DND-41 (cell line): ENCODE measurements at regions not wholly inside any gene's neighbourhood (a gene's known extent, or its start where the extent isn't known, plus 50 kb on each side); places are given as distances from the start of the nearest gene placed in this dataset.

Experiments
- ATAC-seq: fragments of 200-7000 bp; cut with Tn5 transposase; 3 replicates; pipeline ENCODE4 v1.9.1; 2021; ENCODE audit warnings: low read depth; ENCODE audit not compliant: insufficient read depth
- DNase-seq: peaks from one replicate; pipeline ENCODE4 v3.0.0-alpha.2; 2020
- H2AFZ ChIP-seq: 2 replicates; pipeline ENCODE4 v1.6.0; 2012; ENCODE audit warnings: low read depth, low read length
- H3K27ac ChIP-seq: 2 replicates; pipeline ENCODE4 v1.5.1; 2012; ENCODE audit warnings: low read length, inconsistent platforms
- H3K27me3 ChIP-seq: fragments of 200-600 bp; sonication (generic); 2 replicates; pipeline ENCODE4 v1.6.0; 2012; ENCODE audit warnings: low read length, mild to moderate bottlenecking, inconsistent platforms; ENCODE audit not compliant: insufficient read depth, poor library complexity
- H3K36me3 ChIP-seq: 2 replicates; pipeline ENCODE4 v1.5.1; 2012; ENCODE audit warnings: low read length, inconsistent platforms; ENCODE audit not compliant: insufficient read depth
- H3K4me1 ChIP-seq: 2 replicates; pipeline ENCODE4 v1.5.1; 2012; ENCODE audit warnings: mild to moderate bottlenecking, low read length; ENCODE audit not compliant: insufficient read depth
- H3K4me2 ChIP-seq: 2 replicates; pipeline ENCODE4 v1.6.0; 2012; ENCODE audit warnings: mild to moderate bottlenecking, moderate library complexity, low read length, inconsistent platforms; ENCODE audit not compliant: insufficient read depth
- H3K4me3 ChIP-seq, 2 experiments: fragments of 200-600 bp in 1 of 2; shearing (Covaris generic) in 1 of 2; 2 replicates each; pipeline ENCODE4 v1.5.1; 2012 to 2016; ENCODE audit warnings: inconsistent platforms in 2 of 2, low read length in 2 of 2, mild to moderate bottlenecking in 2 of 2, low read depth in 1 of 2, moderate library complexity in 1 of 2
- H3K79me2 ChIP-seq: 2 replicates; pipeline ENCODE4 v1.6.0; 2012; ENCODE audit warnings: low read length, inconsistent platforms; ENCODE audit not compliant: insufficient read depth
- H3K9ac ChIP-seq: 2 replicates; pipeline ENCODE4 v1.6.0; 2012; ENCODE audit warnings: low read depth, mild to moderate bottlenecking, inconsistent platforms, low read length, moderate library complexity
- H3K9me3 ChIP-seq: 2 replicates; pipeline ENCODE4 v1.5.1; 2012; ENCODE audit warnings: low read length, moderate library complexity, mild to moderate bottlenecking, inconsistent platforms; ENCODE audit not compliant: insufficient read depth, severe bottlenecking
- H4K20me1 ChIP-seq: 2 replicates; pipeline ENCODE4 v1.6.0; 2012; ENCODE audit warnings: low read length; ENCODE audit not compliant: insufficient read depth
- EZH2 ChIP-seq: IDR thresholded peaks from 3 replicates; pipeline ENCODE4 v1.6.1; 2012; ENCODE audit warnings: borderline replicate concordance, low read depth, mild to moderate bottlenecking, moderate library complexity, low read length, inconsistent platforms; ENCODE audit not compliant: severe bottlenecking
- TF ChIP-seq, protein P1 (sequence below): IDR thresholded peaks from 2 replicates; pipeline ENCODE4 v1.5.1; 2012; ENCODE audit warnings: borderline replicate concordance, low read length, moderate library complexity, mild to moderate bottlenecking; ENCODE audit not compliant: poor library complexity, severe bottlenecking; ENCODE audit errors: extremely low read depth

DNA sequence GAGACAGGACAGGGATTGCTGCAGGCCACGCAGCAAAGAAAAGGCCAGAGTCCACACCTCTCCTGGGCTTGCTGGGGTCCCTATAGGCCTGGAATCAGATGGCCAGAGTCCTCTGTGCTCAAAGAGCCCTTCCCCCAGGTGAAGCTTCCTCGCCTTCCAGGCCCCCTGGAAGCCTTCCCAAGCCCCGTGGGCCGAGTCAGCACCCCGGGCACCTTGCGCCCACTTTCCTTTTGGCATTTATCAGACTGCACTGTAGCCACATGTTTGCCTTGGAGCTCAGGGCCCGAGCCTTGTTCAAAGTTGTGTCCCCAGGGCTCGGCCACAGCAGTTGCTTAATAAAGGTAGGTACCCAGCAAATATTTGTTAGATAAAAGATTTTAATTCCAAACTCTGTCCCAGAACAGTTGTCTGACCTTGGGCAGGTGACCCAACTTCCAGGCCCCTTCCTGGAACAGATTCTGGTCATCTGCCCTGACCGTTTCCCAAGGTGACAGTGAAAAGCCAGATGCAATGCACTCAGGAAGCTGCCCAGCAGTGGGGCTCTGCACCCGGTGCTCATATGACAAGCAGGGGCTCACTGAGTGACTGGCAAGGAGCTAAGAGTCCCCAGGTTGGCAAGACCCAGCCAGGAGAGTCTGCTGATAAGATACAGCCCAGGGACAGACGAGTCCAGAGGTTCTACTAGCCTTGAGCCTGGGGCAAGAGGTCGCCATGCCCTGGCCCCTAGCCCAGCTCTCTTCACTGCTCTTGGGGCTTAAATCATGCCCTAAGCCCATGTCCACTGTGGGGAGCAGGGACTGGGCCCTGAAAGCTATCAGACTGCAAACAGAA is 81.2 kb downstream of the PITPNM2 start:
- Histone ChIP-seq H3K36me3 (no peaks in the 10 kb centered on the region), H3K4me1 (no peaks in the 10 kb centered on the region), H4K20me1 (no peaks in the 10 kb centered on the region), H3K4me3 (no peak overlapping the region), H2AFZ (no peak overlapping the region), H3K9ac (no peak overlapping the region), H3K27me3 (peaks cover 16% of the 10 kb centered on the region), H3K4me2 (no peak overlapping the region), H3K79me2 (no peaks in the 10 kb centered on the region), H3K27ac (no peak overlapping the region), H3K9me3 (no peaks in the 10 kb centered on the region)
- TF ChIP-seq, protein P1, sequence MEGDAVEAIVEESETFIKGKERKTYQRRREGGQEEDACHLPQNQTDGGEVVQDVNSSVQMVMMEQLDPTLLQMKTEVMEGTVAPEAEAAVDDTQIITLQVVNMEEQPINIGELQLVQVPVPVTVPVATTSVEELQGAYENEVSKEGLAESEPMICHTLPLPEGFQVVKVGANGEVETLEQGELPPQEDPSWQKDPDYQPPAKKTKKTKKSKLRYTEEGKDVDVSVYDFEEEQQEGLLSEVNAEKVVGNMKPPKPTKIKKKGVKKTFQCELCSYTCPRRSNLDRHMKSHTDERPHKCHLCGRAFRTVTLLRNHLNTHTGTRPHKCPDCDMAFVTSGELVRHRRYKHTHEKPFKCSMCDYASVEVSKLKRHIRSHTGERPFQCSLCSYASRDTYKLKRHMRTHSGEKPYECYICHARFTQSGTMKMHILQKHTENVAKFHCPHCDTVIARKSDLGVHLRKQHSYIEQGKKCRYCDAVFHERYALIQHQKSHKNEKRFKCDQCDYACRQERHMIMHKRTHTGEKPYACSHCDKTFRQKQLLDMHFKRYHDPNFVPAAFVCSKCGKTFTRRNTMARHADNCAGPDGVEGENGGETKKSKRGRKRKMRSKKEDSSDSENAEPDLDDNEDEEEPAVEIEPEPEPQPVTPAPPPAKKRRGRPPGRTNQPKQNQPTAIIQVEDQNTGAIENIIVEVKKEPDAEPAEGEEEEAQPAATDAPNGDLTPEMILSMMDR, result no peak
- no peak for TF ChIP-seq EZH2
- DNase-seq (no peak), ATAC-seq (no peak)

DNA sequence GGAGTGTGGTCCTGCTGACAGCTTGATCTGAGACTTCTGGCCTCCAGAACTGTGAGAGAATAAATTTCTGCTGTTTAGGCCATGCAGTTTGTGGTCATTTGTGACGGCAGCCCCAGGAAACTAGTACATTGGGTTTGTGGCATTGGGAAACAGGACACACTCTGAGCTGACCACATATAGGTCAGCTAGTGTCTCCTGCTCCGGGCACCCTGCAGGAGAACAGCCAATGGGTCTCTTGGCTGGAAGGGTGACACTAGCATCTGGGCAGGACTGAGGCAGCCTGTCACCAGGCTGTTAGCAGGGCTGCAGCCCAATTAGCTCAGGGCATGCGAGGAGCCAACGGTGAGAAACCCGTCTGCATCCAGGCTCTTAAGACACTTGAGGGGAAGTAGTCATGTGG is 83.2 kb downstream of the PITPNM2 start:
- no peak for TF ChIP-seq EZH2
- TF ChIP-seq, protein P1, result no peak
- no peaks in the 10 kb centered on the region for H3K9me3 ChIP-seq
- peaks cover 16% of the 10 kb centered on the region for H3K27me3 ChIP-seq
- H3K4me3 ChIP-seq, result no peak overlapping the region
- no peak overlapping the region for H2AFZ ChIP-seq
- H3K36me3 ChIP-seq, result no peaks in the 10 kb centered on the region
- no peaks in the 10 kb centered on the region for H3K4me1 ChIP-seq
- H3K9ac ChIP-seq, result no peak overlapping the region
- H3K27ac ChIP-seq, result no peak overlapping the region
- DNase-seq (no peak), ATAC-seq (no peak)
- no peak overlapping the region for H3K4me2 ChIP-seq
- no peaks in the 10 kb centered on the region; the same call in 1 of the 2 replicates for H4K20me1 ChIP-seq
- H3K79me2 ChIP-seq, result no peaks in the 10 kb centered on the region

DNA sequence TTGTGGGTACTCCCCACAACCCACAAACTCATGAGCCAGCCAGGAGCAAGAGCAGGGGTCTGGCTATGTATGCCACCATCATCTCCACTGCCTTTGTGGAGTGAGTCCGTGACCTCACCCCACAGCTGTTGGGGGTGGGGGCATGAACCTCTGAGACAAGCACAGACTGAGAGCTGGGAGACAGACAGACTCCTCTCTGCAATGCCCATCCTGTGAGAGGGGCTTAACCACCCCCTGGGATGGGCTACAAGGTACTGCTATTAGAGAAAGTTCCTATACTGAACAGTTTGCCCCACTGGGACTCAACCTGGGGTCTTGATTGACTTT is 84.5 kb downstream of the PITPNM2 start:
- TF ChIP-seq EZH2, result no peak
- TF ChIP-seq, protein P1, result no peak
- peaks cover 5% of the 10 kb centered on the region for H3K27me3 ChIP-seq
- DNase-seq (no peak), ATAC-seq (peak; percentile 54)
- no peaks in the 10 kb centered on the region; the same call in 1 of the 2 replicates for H4K20me1 ChIP-seq
- no peaks in the 10 kb centered on the region for H3K36me3 ChIP-seq
- H3K9ac ChIP-seq, result no peak overlapping the region
- no peaks in the 10 kb centered on the region for H3K79me2 ChIP-seq
- no peaks in the 10 kb centered on the region for H3K4me1 ChIP-seq
- H3K4me2 ChIP-seq, result no peak overlapping the region
- H2AFZ ChIP-seq, result no peak overlapping the region
- H3K9me3 ChIP-seq, result no peaks in the 10 kb centered on the region
- H3K4me3 ChIP-seq, result no peak overlapping the region
- no peak overlapping the region for H3K27ac ChIP-seq
